ENCODE measurements at regions not wholly inside any gene's neighbourhood (a gene's known extent, or its start where the extent isn't known, plus 50 kb on each side); places are given as distances from the start of the nearest gene placed in this dataset.
"Not testable (repeated sequence)": the region's sequence is repeated elsewhere in the genome, so short reads cannot be mapped to it uniquely, and the experiment has no call there.

- not testable (repeated sequence) for H3K36me3 ChIP-seq (ENCODE audit: insufficient read depth, low read length); H3K4me2 ChIP-seq (ENCODE audit: low read depth, low read length, poor library complexity, severe bottlenecking); H3K27ac ChIP-seq (ENCODE audit: low read length); H3K9ac ChIP-seq (ENCODE audit: low read length); H3K4me3 ChIP-seq (ENCODE audit: low read length); H3K9me3 ChIP-seq (ENCODE audit: low read length); H3K9me2 ChIP-seq (replicated peaks; ENCODE audit: insufficient read depth, low read length); DNase-seq; H4K20me1 ChIP-seq (ENCODE audit: insufficient read depth, low read depth, low read length); H2AFZ ChIP-seq (ENCODE audit: low read length); H3K27me3 ChIP-seq (ENCODE audit: low read length); H3K79me2 ChIP-seq (ENCODE audit: low read length); H3K4me1 ChIP-seq (ENCODE audit: low read length)
These were observed 1146.0 kb upstream of the SLC39A10 start for GRCh38 chr2:194511070-194511469.

GRCh38 chr2:194504876-194505275, 1152.2 kb upstream of the SLC39A10 start:
- H4K20me1 ChIP-seq (ENCODE audit: insufficient read depth, low read depth, low read length); H3K4me3 ChIP-seq (ENCODE audit: low read length); H3K9me2 ChIP-seq (replicated peaks; ENCODE audit: insufficient read depth, low read length); H3K27me3 ChIP-seq (ENCODE audit: low read length); H3K4me1 ChIP-seq (ENCODE audit: low read length); DNase-seq; H3K4me2 ChIP-seq (ENCODE audit: low read depth, low read length, poor library complexity, severe bottlenecking); H2AFZ ChIP-seq (ENCODE audit: low read length); H3K27ac ChIP-seq (ENCODE audit: low read length); H3K79me2 ChIP-seq (ENCODE audit: low read length); H3K9ac ChIP-seq (ENCODE audit: low read length); H3K36me3 ChIP-seq (ENCODE audit: insufficient read depth, low read length); H3K9me3 ChIP-seq (ENCODE audit: low read length): not testable (repeated sequence)

- Histone ChIP-seq H3K9me3 (ENCODE audit: low read length) (peaks cover 14% of the 10 kb centered on the region), H3K27me3 (ENCODE audit: low read length) (no peaks in the 10 kb centered on the region), H4K20me1 (ENCODE audit: insufficient read depth, low read depth, low read length) (no peaks in the 10 kb centered on the region), H3K79me2 (ENCODE audit: low read length) (no peaks in the 10 kb centered on the region), H2AFZ (ENCODE audit: low read length) (no peak overlapping the region), H3K36me3 (ENCODE audit: insufficient read depth, low read length) (no peaks in the 10 kb centered on the region), H3K4me3 (ENCODE audit: low read length) (no peak overlapping the region), H3K4me1 (ENCODE audit: low read length) (no peaks in the 10 kb centered on the region), H3K9me2 (replicated peaks; ENCODE audit: insufficient read depth, low read length) (no peaks in the 10 kb centered on the region), H3K27ac (ENCODE audit: low read length) (no peak overlapping the region), H3K4me2 (ENCODE audit: low read depth, low read length, poor library complexity, severe bottlenecking) (no peak overlapping the region), H3K9ac (ENCODE audit: low read length) (no peak overlapping the region)
- no peak for DNase-seq
These were observed 1162.0 kb upstream of the SLC39A10 start for GRCh38 chr2:194495046-194495445.

DNA sequence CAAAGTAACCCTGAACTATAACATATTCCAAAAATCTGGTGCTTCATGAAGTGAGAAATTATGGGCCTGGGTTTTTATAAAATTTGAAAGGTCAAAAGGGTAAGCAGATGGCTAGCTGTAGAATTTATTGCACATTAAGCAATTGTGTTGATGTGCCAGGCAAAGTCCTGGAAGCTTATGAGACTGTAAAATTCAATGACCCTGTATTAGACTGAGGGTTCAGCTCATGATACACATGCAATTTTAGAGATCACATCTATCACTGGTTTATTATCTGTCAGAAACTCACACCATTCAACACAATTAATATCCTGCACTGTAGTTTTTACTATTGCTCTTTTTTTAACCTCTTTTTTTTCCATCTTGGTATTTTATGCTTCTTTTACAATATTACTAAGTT, 1162.6 kb upstream of the SLC39A10 start:
- H2AFZ ChIP-seq (ENCODE audit: low read length) = no peak overlapping the region
- H4K20me1 ChIP-seq (ENCODE audit: insufficient read depth, low read depth, low read length) = no peaks in the 10 kb centered on the region
- H3K9me3 ChIP-seq (ENCODE audit: low read length) = peaks cover 14% of the 10 kb centered on the region
- H3K79me2 ChIP-seq (ENCODE audit: low read length) = no peaks in the 10 kb centered on the region
- H3K4me1 ChIP-seq (ENCODE audit: low read length) = no peaks in the 10 kb centered on the region
- no peak overlapping the region for H3K4me3 ChIP-seq (ENCODE audit: low read length)
- no peaks in the 10 kb centered on the region for H3K36me3 ChIP-seq (ENCODE audit: insufficient read depth, low read length)
- no peaks in the 10 kb centered on the region for H3K9me2 ChIP-seq (replicated peaks; ENCODE audit: insufficient read depth, low read length)
- H3K9ac ChIP-seq (ENCODE audit: low read length) = no peak overlapping the region
- no peak overlapping the region for H3K4me2 ChIP-seq (ENCODE audit: low read depth, low read length, poor library complexity, severe bottlenecking)
- H3K27ac ChIP-seq (ENCODE audit: low read length) = no peak overlapping the region
- no peaks in the 10 kb centered on the region for H3K27me3 ChIP-seq (ENCODE audit: low read length)
- DNase-seq = no peak

GRCh38 chr2:194491409-194492115, 1165.5 kb upstream of the SLC39A10 start:
- no peak overlapping the region; the same call in 1 of the 2 replicates for H2AFZ ChIP-seq (ENCODE audit: low read length)
- no peaks in the 10 kb centered on the region for H3K27me3 ChIP-seq (ENCODE audit: low read length)

DNA sequence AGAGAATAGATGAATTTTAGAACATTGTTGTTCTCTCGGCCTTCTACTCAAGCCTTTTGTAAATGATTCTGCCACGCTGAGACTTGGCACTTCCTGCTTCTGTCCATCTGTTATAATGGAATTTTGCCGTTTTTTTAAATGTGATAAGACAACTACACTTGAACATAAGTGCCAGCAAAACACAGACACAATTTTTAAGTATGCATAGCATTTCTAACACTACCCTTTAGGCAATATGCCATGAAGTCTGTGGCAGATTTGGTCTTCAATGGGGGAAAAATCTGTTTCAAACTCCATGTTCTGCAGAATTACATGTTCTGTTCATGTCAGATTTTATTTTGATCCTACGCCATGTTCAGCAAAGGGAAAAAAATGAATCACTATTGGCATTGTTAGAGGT, 1170.7 kb upstream of the SLC39A10 start:
- no peaks in the 10 kb centered on the region for H3K4me1 ChIP-seq (ENCODE audit: low read length)
- no peaks in the 10 kb centered on the region for H4K20me1 ChIP-seq (ENCODE audit: insufficient read depth, low read depth, low read length)
- H3K4me2 ChIP-seq (ENCODE audit: low read depth, low read length, poor library complexity, severe bottlenecking) = no peak overlapping the region
- H3K4me3 ChIP-seq (ENCODE audit: low read length) = no peak overlapping the region
- H3K9me3 ChIP-seq (ENCODE audit: low read length) = peaks cover 4% of the 10 kb centered on the region
- no peak for DNase-seq
- H3K36me3 ChIP-seq (ENCODE audit: insufficient read depth, low read length) = no peaks in the 10 kb centered on the region
- H3K27me3 ChIP-seq (ENCODE audit: low read length) = no peaks in the 10 kb centered on the region
- H3K9me2 ChIP-seq (replicated peaks; ENCODE audit: insufficient read depth, low read length) = no peaks in the 10 kb centered on the region
- no peak overlapping the region for H2AFZ ChIP-seq (ENCODE audit: low read length)
- no peak overlapping the region for H3K9ac ChIP-seq (ENCODE audit: low read length)
- H3K27ac ChIP-seq (ENCODE audit: low read length) = no peak overlapping the region
- H3K79me2 ChIP-seq (ENCODE audit: low read length) = no peaks in the 10 kb centered on the region

More at GRCh38 chr2:194491409-194492115, 1165.5 kb upstream of the SLC39A10 start:
- Histone ChIP-seq H3K4me1 (ENCODE audit: low read length) (no peaks in the 10 kb centered on the region), H3K9me3 (ENCODE audit: low read length) (peaks cover 11% of the 10 kb centered on the region; the same call in 1 of the 2 replicates), H3K4me2 (ENCODE audit: low read depth, low read length, poor library complexity, severe bottlenecking) (no peak overlapping the region), H4K20me1 (ENCODE audit: insufficient read depth, low read depth, low read length) (no peaks in the 10 kb centered on the region), H3K9me2 (replicated peaks; ENCODE audit: insufficient read depth, low read length) (no peaks in the 10 kb centered on the region), H3K4me3 (ENCODE audit: low read length) (no peak overlapping the region), H3K9ac (ENCODE audit: low read length) (no peak overlapping the region), H3K36me3 (ENCODE audit: insufficient read depth, low read length) (no peaks in the 10 kb centered on the region), H3K79me2 (ENCODE audit: low read length) (no peaks in the 10 kb centered on the region), H3K27ac (ENCODE audit: low read length) (no peak overlapping the region)
- no peak for DNase-seq

- H4K20me1 ChIP-seq (ENCODE audit: insufficient read depth, low read depth, low read length) = no peaks in the 10 kb centered on the region
- peaks cover 3% of the 10 kb centered on the region for H3K9me3 ChIP-seq (ENCODE audit: low read length)
- no peak overlapping the region for H3K27ac ChIP-seq (ENCODE audit: low read length)
- H3K4me2 ChIP-seq (ENCODE audit: low read depth, low read length, poor library complexity, severe bottlenecking) = no peak overlapping the region
- no peak overlapping the region for H3K9ac ChIP-seq (ENCODE audit: low read length)
- H3K79me2 ChIP-seq (ENCODE audit: low read length) = no peaks in the 10 kb centered on the region
- DNase-seq = no peak
- H3K27me3 ChIP-seq (ENCODE audit: low read length) = no peaks in the 10 kb centered on the region
- no peak overlapping the region for H2AFZ ChIP-seq (ENCODE audit: low read length)
- H3K9me2 ChIP-seq (replicated peaks; ENCODE audit: insufficient read depth, low read length) = no peaks in the 10 kb centered on the region
- no peak overlapping the region for H3K4me3 ChIP-seq (ENCODE audit: low read length)
- no peaks in the 10 kb centered on the region for H3K4me1 ChIP-seq (ENCODE audit: low read length)
- H3K36me3 ChIP-seq (ENCODE audit: insufficient read depth, low read length) = no peaks in the 10 kb centered on the region
These were observed 1174.0 kb upstream of the SLC39A10 start for GRCh38 chr2:194483041-194483440.

DNA sequence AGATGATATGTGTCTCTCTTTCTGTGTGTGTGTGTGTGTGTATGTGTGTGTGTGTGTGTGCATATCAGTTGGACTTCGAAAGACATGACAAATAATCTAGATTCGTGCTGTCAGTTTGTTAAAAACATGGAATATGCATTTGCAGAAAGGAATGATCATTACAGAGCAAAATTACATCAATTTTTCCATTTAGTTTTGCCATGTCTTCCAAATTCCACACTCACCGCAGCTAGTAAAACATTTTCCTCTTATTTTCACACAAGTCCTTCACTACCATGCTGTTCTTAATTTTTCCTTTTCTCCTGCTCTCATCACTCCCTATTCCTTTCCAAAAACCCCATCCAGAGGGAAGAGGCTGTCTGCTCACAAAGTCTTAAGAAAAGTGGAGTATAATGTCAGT, 1191.4 kb upstream of the SLC39A10 start:
- Histone ChIP-seq H3K36me3 (ENCODE audit: insufficient read depth, low read length) (no peaks in the 10 kb centered on the region), H4K20me1 (ENCODE audit: insufficient read depth, low read depth, low read length) (no peaks in the 10 kb centered on the region), H2AFZ (ENCODE audit: low read length) (no peak overlapping the region), H3K79me2 (ENCODE audit: low read length) (no peaks in the 10 kb centered on the region), H3K9me3 (ENCODE audit: low read length) (peaks cover 12% of the 10 kb centered on the region), H3K27ac (ENCODE audit: low read length) (no peak overlapping the region), H3K9ac (ENCODE audit: low read length) (no peak overlapping the region), H3K27me3 (ENCODE audit: low read length) (no peaks in the 10 kb centered on the region), H3K9me2 (replicated peaks; ENCODE audit: insufficient read depth, low read length) (no peaks in the 10 kb centered on the region), H3K4me2 (ENCODE audit: low read depth, low read length, poor library complexity, severe bottlenecking) (no peak overlapping the region), H3K4me1 (ENCODE audit: low read length) (no peaks in the 10 kb centered on the region), H3K4me3 (ENCODE audit: low read length) (no peak overlapping the region)
- DNase-seq = no peak

Data from Karpas-422 (cell line).